Body of pancreas (tissue), 4 donors: ENCODE measurements at regions not wholly inside any gene's neighbourhood (a gene's known extent, or its start where the extent isn't known, plus 50 kb on each side); places are given as distances from the start of the nearest gene placed in this dataset.
"Not testable (repeated sequence)": the region's sequence is repeated elsewhere in the genome, so short reads cannot be mapped to it uniquely, and the experiment has no call there.

Experiments
- ATAC-seq: fragments of 150-250 bp; one replicate; pipeline ENCODE4 v1.9.1; 2016
- DNase-seq, 4 donors: peaks; one replicate each; pipeline ENCODE4 v3.0.0-alpha.2; 2019
- H3K27ac ChIP-seq, 4 donors: fragments of 200-600 bp; sonication (generic); 1 replicate in 3 of 4; 2 replicates in 1 of 4; pipeline versions ENCODE4 v1.5.1 to v1.6.1; 2016 to 2019; ENCODE audit warnings: mild to moderate bottlenecking in 1 of 4, mixed read lengths in 1 of 4, moderate library complexity in 1 of 4
- H3K27me3 ChIP-seq, 2 donors: fragments of 200-600 bp; sonication (generic); one replicate each; pipeline ENCODE4 v1.6.0; 2016; ENCODE audit warnings: mild to moderate bottlenecking in 1 of 2
- H3K36me3 ChIP-seq, 2 donors: fragments of 200-600 bp; sonication (generic); replicated peaks in 1 of 2; 2 replicates each; pipeline ENCODE4 v1.5.1; 2016; ENCODE audit warnings: low read depth in 2 of 2; ENCODE audit not compliant: insufficient read depth in 1 of 2
- H3K4me1 ChIP-seq: fragments of 200-600 bp; sonication (generic); one replicate; pipeline ENCODE4 v1.6.0; 2016
- H3K4me3 ChIP-seq, 2 donors: fragments of 200-600 bp; sonication (generic); 1 replicate in 1 of 2; 2 replicates in 1 of 2; pipeline ENCODE4 v1.5.1; 2016 to 2019
- H3K9me3 ChIP-seq, 3 donors: fragments of 200-600 bp; sonication (generic); 1 replicate in 2 of 3; 2 replicates in 1 of 3; pipeline ENCODE4 v1.5.1; 2016
- POLR2A ChIP-seq, 3 donors: fragments of 450-650 bp; IDR thresholded peaks; one replicate each; pipeline ENCODE4 v1.6.1; 2016; ENCODE audit warnings: antibody characterized with exemption in 3 of 3, mild to moderate bottlenecking in 2 of 3
- WGBS, 2 donors: methylation state at CpG; one replicate each; pipeline ENCODE4 v1.1.5; 2017; 5-methylcytosine and 5-hydroxymethylcytosine counted together
- intact Hi-C: fragments of 100-400 bp; cut with DNase I; formaldehyde crosslinking; loops from one replicate; pipeline ENCODE4 v1.15.1; 2023
- TF ChIP-seq, protein P1 (sequence below), 7 experiments: fragments of 450-650 bp in 4 of 7; fragments of 200-600 bp in 3 of 7; sonication (generic) in 3 of 7; IDR thresholded peaks; one replicate each; pipeline ENCODE4 v1.5.1; 2016 to 2019; ENCODE audit warnings: antibody characterized with exemption in 7 of 7

GRCh38 chr10:63054889-63055611 lies 78.1 kb upstream of the NRBF2 start:
- no peaks in the 10 kb centered on the region for H3K27me3 ChIP-seq
- no peak overlapping the region for H3K4me3 ChIP-seq
- H3K27ac ChIP-seq, result no peak overlapping the region
- no peaks in the 10 kb centered on the region for H3K4me1 ChIP-seq
- H3K9me3 ChIP-seq, result no peaks in the 10 kb centered on the region
- intact Hi-C loops, result no loop called here
- no peak for TF ChIP-seq POLR2A (IDR thresholded peaks at IDR 0.05)
- TF ChIP-seq, protein P1, sequence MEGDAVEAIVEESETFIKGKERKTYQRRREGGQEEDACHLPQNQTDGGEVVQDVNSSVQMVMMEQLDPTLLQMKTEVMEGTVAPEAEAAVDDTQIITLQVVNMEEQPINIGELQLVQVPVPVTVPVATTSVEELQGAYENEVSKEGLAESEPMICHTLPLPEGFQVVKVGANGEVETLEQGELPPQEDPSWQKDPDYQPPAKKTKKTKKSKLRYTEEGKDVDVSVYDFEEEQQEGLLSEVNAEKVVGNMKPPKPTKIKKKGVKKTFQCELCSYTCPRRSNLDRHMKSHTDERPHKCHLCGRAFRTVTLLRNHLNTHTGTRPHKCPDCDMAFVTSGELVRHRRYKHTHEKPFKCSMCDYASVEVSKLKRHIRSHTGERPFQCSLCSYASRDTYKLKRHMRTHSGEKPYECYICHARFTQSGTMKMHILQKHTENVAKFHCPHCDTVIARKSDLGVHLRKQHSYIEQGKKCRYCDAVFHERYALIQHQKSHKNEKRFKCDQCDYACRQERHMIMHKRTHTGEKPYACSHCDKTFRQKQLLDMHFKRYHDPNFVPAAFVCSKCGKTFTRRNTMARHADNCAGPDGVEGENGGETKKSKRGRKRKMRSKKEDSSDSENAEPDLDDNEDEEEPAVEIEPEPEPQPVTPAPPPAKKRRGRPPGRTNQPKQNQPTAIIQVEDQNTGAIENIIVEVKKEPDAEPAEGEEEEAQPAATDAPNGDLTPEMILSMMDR (IDR thresholded peaks at IDR 0.05), result no peak
- no peak for DNase-seq
- H3K36me3 ChIP-seq, result no peaks in the 10 kb centered on the region
- ATAC-seq, result no peak

- WGBS, 2 donors, result 48 to 58% methylated on average over 6 of the region's 6 CpGs
Measured at GRCh38 chr10:63052083-63052482, 81.0 kb upstream of the NRBF2 start.

DNA sequence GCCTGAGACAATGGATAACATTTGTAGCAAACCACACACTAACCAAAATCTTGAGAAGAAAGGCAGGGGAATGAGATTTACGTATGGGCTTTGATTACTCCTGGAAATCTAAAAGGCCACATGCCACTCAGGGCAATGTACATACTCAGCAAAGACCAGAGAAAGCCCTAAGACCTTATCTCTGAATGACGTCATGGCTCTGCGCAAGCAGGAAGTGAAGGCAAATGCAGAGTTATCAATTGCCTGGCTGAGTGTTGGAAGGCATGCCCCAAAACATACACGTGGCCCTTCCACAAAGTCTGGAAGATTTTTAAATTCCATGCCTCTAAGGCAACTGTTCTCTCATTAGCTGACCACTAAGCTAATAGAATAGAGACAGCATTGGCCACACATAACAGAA lies 90.9 kb upstream of the NRBF2 start:
- no peak for ATAC-seq
- no peaks in the 10 kb centered on the region for H3K27me3 ChIP-seq
- no peaks in the 10 kb centered on the region for H3K4me1 ChIP-seq
- peaks cover 0 to 5% (median 0%) of the 10 kb centered on the region in 3 donors for H3K9me3 ChIP-seq
- intact Hi-C loops, result no loop called here
- TF ChIP-seq, protein P1 (IDR thresholded peaks at IDR 0.05), result no peak
- no peak for TF ChIP-seq POLR2A (IDR thresholded peaks at IDR 0.05)
- no peak for DNase-seq
- no peaks in the 10 kb centered on the region for H3K36me3 ChIP-seq
- H3K27ac ChIP-seq, result no peak overlapping the region
- 37 to 45% methylated on average over 4 of the region's 4 CpGs for WGBS, 2 donors
- no peak overlapping the region for H3K4me3 ChIP-seq

More at GRCh38 chr10:63052083-63052482, 81.0 kb upstream of the NRBF2 start:
- Histone ChIP-seq H3K27ac (no peak overlapping the region), H3K36me3 (no peaks in the 10 kb centered on the region), H3K9me3 (no peaks in the 10 kb centered on the region), H3K4me1 (no peaks in the 10 kb centered on the region), H3K27me3 (no peaks in the 10 kb centered on the region), H3K4me3 (no peak overlapping the region)
- intact Hi-C loops, result no loop called here
- DNase-seq, result no peak
- ATAC-seq, result no peak
- TF ChIP-seq, protein P1 (IDR thresholded peaks at IDR 0.05), result no peak
- TF ChIP-seq POLR2A (IDR thresholded peaks at IDR 0.05), result no peak

DNA sequence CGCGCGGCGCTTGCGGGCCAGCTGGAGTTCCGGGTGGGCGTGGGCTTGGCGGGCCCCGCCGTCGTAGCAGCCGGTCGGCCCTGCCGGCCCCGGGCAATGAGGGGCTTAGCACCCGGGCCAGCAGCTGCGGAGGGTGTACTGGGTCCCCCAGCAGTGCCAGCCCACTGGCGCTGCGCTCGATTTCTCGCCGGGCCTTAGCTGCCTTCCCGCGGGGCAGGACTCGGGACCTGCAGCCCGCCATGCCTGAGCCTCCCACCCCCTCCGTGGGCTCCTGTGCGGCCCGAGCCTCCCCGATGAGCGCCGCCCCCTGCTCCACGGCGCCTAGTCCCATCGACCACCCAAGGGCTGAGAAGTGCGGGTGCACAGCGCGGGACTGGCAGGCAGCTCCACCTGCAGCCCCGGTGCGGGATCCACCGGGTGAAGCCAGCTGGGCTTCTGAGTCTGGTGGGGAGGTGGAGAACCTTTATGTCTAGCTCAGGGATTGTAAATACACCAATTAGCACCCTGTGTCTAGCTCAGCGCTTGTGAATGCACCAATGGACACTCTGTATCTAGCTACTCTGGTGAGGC lies 99.4 kb upstream of the NRBF2 start:
- H3K27ac ChIP-seq, H3K4me1 ChIP-seq, H3K9me3 ChIP-seq, ATAC-seq, intact Hi-C loops, H3K36me3 ChIP-seq, H3K27me3 ChIP-seq, H3K4me3 ChIP-seq, DNase-seq: not testable (repeated sequence)
- 88 to 90% methylated on average over 11 to 27 of the region's 42 CpGs for WGBS, 2 donors

GRCh38 chr10:63030536-63030935 lies 102.6 kb upstream of the NRBF2 start:
- intact Hi-C loops, result no loop called here
- DNase-seq (no peak), ATAC-seq (no peak)
- no peak for TF ChIP-seq POLR2A (IDR thresholded peaks at IDR 0.05)
- TF ChIP-seq, protein P1 (IDR thresholded peaks at IDR 0.05), result no peak
- no peaks in the 10 kb centered on the region for H3K4me1 ChIP-seq
- H3K27ac ChIP-seq, result no peak overlapping the region
- no peaks in the 10 kb centered on the region for H3K27me3 ChIP-seq
- WGBS, 2 donors, result 61 to 71% methylated on average over 4 of the region's 4 CpGs
- no peaks in the 10 kb centered on the region for H3K9me3 ChIP-seq
- H3K4me3 ChIP-seq, result no peak overlapping the region
- H3K36me3 ChIP-seq, result no peaks in the 10 kb centered on the region
